ENCODE measurements at regions not wholly inside any gene's neighbourhood (a gene's known extent, or its start where the extent isn't known, plus 50 kb on each side); places are given as distances from the start of the nearest gene placed in this dataset.

- intact Hi-C loops (cut with DNase I): no loop called here
- Histone ChIP-seq H3K9me3 (no peaks in the 10 kb centered on the region), H3K4me3 (no peak overlapping the region), H3K36me3 (ENCODE audit: insufficient read depth in 1 of 2, low read depth in 1 of 2) (no peaks in the 10 kb centered on the region), H3K27me3 (ENCODE audit: insufficient read depth in 3 of 3, low read length in 2 of 3) (no peaks in the 10 kb centered on the region), H3K4me1 (no peaks in the 10 kb centered on the region), H3K27ac (no peak overlapping the region)
- no peak for TF ChIP-seq CTCF (IDR thresholded peaks at IDR 0.05)
- ATAC-seq (no peak), DNase-seq (no peak)
- 84 to 87% (median 86%) methylated on average over 3 of the region's 3 CpGs for WGBS, 3 donors
Observed at GRCh38 chr13:64755961-64756360, 2474.2 kb downstream of the PCDH9 start.

GRCh38 chr13:64753233-64754000 is 2476.7 kb downstream of the PCDH9 start:
- intact Hi-C loops (cut with DNase I): no loop called here
- Histone ChIP-seq H3K27ac (no peak overlapping the region), H3K4me3 (no peak overlapping the region), H3K4me1 (no peaks in the 10 kb centered on the region), H3K36me3 (ENCODE audit: insufficient read depth in 1 of 2, low read depth in 1 of 2) (no peaks in the 10 kb centered on the region), H3K9me3 (no peaks in the 10 kb centered on the region), H3K27me3 (ENCODE audit: insufficient read depth in 3 of 3, low read length in 2 of 3) (no peaks in the 10 kb centered on the region)
- DNase-seq: no peak
- no peak for ATAC-seq
- no peak for TF ChIP-seq CTCF (IDR thresholded peaks at IDR 0.05)
- 82 to 90% (median 84%) methylated on average over 2 of the region's 2 CpGs for WGBS, 3 donors

- no peak overlapping the region for H3K4me3 ChIP-seq
- H3K27ac ChIP-seq: no peak overlapping the region
- no peaks in the 10 kb centered on the region for H3K4me1 ChIP-seq
- no peaks in the 10 kb centered on the region for H3K36me3 ChIP-seq (ENCODE audit: insufficient read depth in 1 of 2, low read depth in 1 of 2)
- 71 to 78% (median 77%) methylated on average over 4 of the region's 4 CpGs for WGBS, 3 donors
- ATAC-seq (no peak), DNase-seq (no peak)
- TF ChIP-seq CTCF (IDR thresholded peaks at IDR 0.05): no peak
- no peaks in the 10 kb centered on the region for H3K9me3 ChIP-seq
- H3K27me3 ChIP-seq (ENCODE audit: insufficient read depth in 3 of 3, low read length in 2 of 3): no peaks in the 10 kb centered on the region
- intact Hi-C loops (cut with DNase I): no loop called here
Observed at GRCh38 chr13:64749301-64749700, 2480.8 kb downstream of the PCDH9 start.

- no peaks in the 10 kb centered on the region for H3K9me3 ChIP-seq
- no peak for TF ChIP-seq CTCF (IDR thresholded peaks at IDR 0.05)
- no peak overlapping the region for H3K27ac ChIP-seq
- H3K4me3 ChIP-seq: no peak overlapping the region
- ATAC-seq (no peak), DNase-seq (no peak)
- no peaks in the 10 kb centered on the region for H3K27me3 ChIP-seq (ENCODE audit: insufficient read depth in 3 of 3, low read length in 2 of 3)
- no peaks in the 10 kb centered on the region for H3K4me1 ChIP-seq
- intact Hi-C loops (cut with DNase I): no loop called here
- H3K36me3 ChIP-seq (ENCODE audit: insufficient read depth in 1 of 2, low read depth in 1 of 2): no peaks in the 10 kb centered on the region
- WGBS, 3 donors: 76 to 91% (median 86%) methylated on average over 2 of the region's 2 CpGs
Observed at GRCh38 chr13:64746845-64747244, 2483.3 kb downstream of the PCDH9 start.

DNA sequence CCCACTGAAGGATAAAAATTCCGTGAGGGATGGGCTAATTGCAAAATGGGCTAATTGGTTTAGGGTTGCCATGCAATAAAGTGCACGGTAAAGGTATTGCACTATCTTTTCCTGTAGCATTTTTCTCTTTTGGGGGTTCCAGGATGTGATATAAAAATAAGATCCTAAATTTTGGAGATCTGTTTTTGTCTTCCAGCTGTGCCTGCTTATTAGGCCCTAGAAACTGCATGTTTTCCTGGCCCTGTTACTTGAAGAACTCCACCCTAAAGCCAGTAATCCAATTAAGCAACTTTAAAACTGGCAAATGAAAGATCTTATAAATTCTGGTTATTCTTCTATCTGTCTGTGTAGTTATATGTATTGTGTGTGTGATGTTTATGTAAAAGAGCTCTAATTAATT is 2489.6 kb downstream of the PCDH9 start:
- no peak overlapping the region for H3K27ac ChIP-seq
- H3K9me3 ChIP-seq: peaks cover 10% of the 10 kb centered on the region
- DNase-seq: no peak
- H3K4me1 ChIP-seq: no peaks in the 10 kb centered on the region
- 78 to 94% (median 86%) methylated on average over 2 of the region's 2 CpGs for WGBS, 3 donors
- no peak overlapping the region for H3K4me3 ChIP-seq
- no peaks in the 10 kb centered on the region for H3K27me3 ChIP-seq (ENCODE audit: insufficient read depth in 3 of 3, low read length in 2 of 3)
- no peaks in the 10 kb centered on the region for H3K36me3 ChIP-seq (ENCODE audit: insufficient read depth in 1 of 2, low read depth in 1 of 2)
- ATAC-seq: no peak
- intact Hi-C loops (cut with DNase I): no loop called here
- TF ChIP-seq CTCF (IDR thresholded peaks at IDR 0.05): no peak

Data from psoas muscle (tissue), 7 donors.